H1 (cell line): ENCODE measurements at regions not wholly inside any gene's neighbourhood (a gene's known extent, or its start where the extent isn't known, plus 50 kb on each side); places are given as distances from the start of the nearest gene placed in this dataset.

Source experiments
- POLR2A ChIP-seq, 2 experiments: IDR thresholded peaks; 1 replicate in 1 of 2; 2 replicates in 1 of 2; pipeline ENCODE4 v1.6.1; 2011; ENCODE audit warnings: low read depth in 2 of 2, low read length in 2 of 2, mild to moderate bottlenecking in 2 of 2; ENCODE audit errors: control extremely low read depth in 1 of 2
- POLR2AphosphoS5 ChIP-seq: IDR thresholded peaks from 2 replicates; pipeline ENCODE4 v1.6.1; 2011; ENCODE audit warnings: low read depth, low read length
- SAP30 ChIP-seq: fragments of 300-600 bp; sonication (generic); IDR thresholded peaks from 2 replicates; pipeline ENCODE4 v1.7.1; 2012; ENCODE audit warnings: low read length, moderate library complexity, mild to moderate bottlenecking, inconsistent platforms; ENCODE audit not compliant: insufficient read depth, insufficient replicate concordance
- SIRT6 ChIP-seq: IDR thresholded peaks from one replicate; pipeline ENCODE4 v1.7.1; 2012; ENCODE audit warnings: low read length, inconsistent platforms
- TF ChIP-seq, protein P1 (sequence below): fragments of 300-600 bp; sonication (generic); IDR thresholded peaks from 2 replicates; pipeline ENCODE4 v1.7.1; 2012; ENCODE audit warnings: low read length, moderate library complexity, mild to moderate bottlenecking, inconsistent platforms; ENCODE audit not compliant: insufficient replicate concordance
- TF ChIP-seq, protein P2 (sequence below): IDR thresholded peaks from 2 replicates; pipeline ENCODE4 v1.6.1; 2012; ENCODE audit warnings: inconsistent platforms
- TF ChIP-seq, protein P3 (sequence below): IDR thresholded peaks from 2 replicates; pipeline ENCODE4 v1.6.1; 2011; ENCODE audit warnings: low read length, improper control_type of control experiment

DNA sequence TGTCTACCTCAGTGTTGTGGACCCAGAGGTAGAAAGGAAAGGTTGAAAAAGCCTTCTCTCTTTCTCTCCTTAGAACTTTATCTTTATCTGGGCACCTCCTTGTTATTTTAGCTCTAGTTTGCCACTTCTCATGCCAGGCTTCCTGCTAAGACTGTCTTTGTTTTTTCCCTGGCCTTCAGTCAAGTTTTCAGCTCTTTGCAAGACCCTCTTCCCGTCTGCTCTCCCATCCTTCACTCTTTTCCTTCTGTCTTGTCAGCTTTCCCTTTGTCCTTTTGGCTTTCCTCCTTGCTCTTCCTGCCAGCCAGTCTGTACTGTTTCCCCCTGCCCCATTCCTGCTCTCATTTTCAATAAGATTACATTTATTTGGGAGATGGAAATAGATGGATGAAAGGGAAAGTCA lies 86.8 kb upstream of the CCN6 start (continued):
- TF ChIP-seq, protein P1, sequence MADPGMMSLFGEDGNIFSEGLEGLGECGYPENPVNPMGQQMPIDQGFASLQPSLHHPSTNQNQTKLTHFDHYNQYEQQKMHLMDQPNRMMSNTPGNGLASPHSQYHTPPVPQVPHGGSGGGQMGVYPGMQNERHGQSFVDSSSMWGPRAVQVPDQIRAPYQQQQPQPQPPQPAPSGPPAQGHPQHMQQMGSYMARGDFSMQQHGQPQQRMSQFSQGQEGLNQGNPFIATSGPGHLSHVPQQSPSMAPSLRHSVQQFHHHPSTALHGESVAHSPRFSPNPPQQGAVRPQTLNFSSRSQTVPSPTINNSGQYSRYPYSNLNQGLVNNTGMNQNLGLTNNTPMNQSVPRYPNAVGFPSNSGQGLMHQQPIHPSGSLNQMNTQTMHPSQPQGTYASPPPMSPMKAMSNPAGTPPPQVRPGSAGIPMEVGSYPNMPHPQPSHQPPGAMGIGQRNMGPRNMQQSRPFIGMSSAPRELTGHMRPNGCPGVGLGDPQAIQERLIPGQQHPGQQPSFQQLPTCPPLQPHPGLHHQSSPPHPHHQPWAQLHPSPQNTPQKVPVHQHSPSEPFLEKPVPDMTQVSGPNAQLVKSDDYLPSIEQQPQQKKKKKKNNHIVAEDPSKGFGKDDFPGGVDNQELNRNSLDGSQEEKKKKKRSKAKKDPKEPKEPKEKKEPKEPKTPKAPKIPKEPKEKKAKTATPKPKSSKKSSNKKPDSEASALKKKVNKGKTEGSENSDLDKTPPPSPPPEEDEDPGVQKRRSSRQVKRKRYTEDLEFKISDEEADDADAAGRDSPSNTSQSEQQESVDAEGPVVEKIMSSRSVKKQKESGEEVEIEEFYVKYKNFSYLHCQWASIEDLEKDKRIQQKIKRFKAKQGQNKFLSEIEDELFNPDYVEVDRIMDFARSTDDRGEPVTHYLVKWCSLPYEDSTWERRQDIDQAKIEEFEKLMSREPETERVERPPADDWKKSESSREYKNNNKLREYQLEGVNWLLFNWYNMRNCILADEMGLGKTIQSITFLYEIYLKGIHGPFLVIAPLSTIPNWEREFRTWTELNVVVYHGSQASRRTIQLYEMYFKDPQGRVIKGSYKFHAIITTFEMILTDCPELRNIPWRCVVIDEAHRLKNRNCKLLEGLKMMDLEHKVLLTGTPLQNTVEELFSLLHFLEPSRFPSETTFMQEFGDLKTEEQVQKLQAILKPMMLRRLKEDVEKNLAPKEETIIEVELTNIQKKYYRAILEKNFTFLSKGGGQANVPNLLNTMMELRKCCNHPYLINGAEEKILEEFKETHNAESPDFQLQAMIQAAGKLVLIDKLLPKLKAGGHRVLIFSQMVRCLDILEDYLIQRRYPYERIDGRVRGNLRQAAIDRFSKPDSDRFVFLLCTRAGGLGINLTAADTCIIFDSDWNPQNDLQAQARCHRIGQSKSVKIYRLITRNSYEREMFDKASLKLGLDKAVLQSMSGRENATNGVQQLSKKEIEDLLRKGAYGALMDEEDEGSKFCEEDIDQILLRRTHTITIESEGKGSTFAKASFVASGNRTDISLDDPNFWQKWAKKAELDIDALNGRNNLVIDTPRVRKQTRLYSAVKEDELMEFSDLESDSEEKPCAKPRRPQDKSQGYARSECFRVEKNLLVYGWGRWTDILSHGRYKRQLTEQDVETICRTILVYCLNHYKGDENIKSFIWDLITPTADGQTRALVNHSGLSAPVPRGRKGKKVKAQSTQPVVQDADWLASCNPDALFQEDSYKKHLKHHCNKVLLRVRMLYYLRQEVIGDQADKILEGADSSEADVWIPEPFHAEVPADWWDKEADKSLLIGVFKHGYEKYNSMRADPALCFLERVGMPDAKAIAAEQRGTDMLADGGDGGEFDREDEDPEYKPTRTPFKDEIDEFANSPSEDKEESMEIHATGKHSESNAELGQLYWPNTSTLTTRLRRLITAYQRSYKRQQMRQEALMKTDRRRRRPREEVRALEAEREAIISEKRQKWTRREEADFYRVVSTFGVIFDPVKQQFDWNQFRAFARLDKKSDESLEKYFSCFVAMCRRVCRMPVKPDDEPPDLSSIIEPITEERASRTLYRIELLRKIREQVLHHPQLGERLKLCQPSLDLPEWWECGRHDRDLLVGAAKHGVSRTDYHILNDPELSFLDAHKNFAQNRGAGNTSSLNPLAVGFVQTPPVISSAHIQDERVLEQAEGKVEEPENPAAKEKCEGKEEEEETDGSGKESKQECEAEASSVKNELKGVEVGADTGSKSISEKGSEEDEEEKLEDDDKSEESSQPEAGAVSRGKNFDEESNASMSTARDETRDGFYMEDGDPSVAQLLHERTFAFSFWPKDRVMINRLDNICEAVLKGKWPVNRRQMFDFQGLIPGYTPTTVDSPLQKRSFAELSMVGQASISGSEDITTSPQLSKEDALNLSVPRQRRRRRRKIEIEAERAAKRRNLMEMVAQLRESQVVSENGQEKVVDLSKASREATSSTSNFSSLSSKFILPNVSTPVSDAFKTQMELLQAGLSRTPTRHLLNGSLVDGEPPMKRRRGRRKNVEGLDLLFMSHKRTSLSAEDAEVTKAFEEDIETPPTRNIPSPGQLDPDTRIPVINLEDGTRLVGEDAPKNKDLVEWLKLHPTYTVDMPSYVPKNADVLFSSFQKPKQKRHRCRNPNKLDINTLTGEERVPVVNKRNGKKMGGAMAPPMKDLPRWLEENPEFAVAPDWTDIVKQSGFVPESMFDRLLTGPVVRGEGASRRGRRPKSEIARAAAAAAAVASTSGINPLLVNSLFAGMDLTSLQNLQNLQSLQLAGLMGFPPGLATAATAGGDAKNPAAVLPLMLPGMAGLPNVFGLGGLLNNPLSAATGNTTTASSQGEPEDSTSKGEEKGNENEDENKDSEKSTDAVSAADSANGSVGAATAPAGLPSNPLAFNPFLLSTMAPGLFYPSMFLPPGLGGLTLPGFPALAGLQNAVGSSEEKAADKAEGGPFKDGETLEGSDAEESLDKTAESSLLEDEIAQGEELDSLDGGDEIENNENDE = no peak
- TF ChIP-seq, protein P2, sequence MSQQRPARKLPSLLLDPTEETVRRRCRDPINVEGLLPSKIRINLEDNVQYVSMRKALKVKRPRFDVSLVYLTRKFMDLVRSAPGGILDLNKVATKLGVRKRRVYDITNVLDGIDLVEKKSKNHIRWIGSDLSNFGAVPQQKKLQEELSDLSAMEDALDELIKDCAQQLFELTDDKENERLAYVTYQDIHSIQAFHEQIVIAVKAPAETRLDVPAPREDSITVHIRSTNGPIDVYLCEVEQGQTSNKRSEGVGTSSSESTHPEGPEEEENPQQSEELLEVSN = no peak
- no peak for TF ChIP-seq SIRT6
- no peak for TF ChIP-seq SAP30
- TF ChIP-seq POLR2A (IDR thresholded peaks at IDR 0.05; ENCODE audit: control extremely low read depth in 1 of 2, low read depth in 2 of 2, low read length in 2 of 2) = no peak
- TF ChIP-seq, protein P3, sequence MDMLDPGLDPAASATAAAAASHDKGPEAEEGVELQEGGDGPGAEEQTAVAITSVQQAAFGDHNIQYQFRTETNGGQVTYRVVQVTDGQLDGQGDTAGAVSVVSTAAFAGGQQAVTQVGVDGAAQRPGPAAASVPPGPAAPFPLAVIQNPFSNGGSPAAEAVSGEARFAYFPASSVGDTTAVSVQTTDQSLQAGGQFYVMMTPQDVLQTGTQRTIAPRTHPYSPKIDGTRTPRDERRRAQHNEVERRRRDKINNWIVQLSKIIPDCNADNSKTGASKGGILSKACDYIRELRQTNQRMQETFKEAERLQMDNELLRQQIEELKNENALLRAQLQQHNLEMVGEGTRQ = no peak
- no peak for TF ChIP-seq POLR2AphosphoS5
